Tibial nerve (tissue), 4 donors: ENCODE measurements at regions not wholly inside any gene's neighbourhood (a gene's known extent, or its start where the extent isn't known, plus 50 kb on each side); places are given as distances from the start of the nearest gene placed in this dataset.

Experiments used
- EP300 ChIP-seq, 2 donors: sonication (generic); formaldehyde crosslinking; IDR thresholded peaks; one replicate each; pipeline ENCODE4 v1.6.1; 2017; ENCODE audit warnings: antibody characterized with exemption in 2 of 2, mild to moderate bottlenecking in 1 of 2
- POLR2A ChIP-seq, 2 donors: fragments of 450-650 bp; IDR thresholded peaks; one replicate each; pipeline ENCODE4 v1.6.1; 2017; ENCODE audit warnings: antibody characterized with exemption in 2 of 2, mild to moderate bottlenecking in 2 of 2, moderate library complexity in 2 of 2
- TF ChIP-seq, protein P1 (sequence below), 5 experiments: fragments of 200-600 bp in 3 of 5; fragments of 450-650 bp in 2 of 5; sonication (generic) in 3 of 5; IDR thresholded peaks; one replicate each; pipeline ENCODE4 v1.5.1; 2016 to 2019; ENCODE audit warnings: antibody characterized with exemption in 5 of 5, mild to moderate bottlenecking in 3 of 5, moderate library complexity in 2 of 5

GRCh38 chr14:81632157-81632556 lies 98.5 kb upstream of the SEL1L start:
- TF ChIP-seq, protein P1, sequence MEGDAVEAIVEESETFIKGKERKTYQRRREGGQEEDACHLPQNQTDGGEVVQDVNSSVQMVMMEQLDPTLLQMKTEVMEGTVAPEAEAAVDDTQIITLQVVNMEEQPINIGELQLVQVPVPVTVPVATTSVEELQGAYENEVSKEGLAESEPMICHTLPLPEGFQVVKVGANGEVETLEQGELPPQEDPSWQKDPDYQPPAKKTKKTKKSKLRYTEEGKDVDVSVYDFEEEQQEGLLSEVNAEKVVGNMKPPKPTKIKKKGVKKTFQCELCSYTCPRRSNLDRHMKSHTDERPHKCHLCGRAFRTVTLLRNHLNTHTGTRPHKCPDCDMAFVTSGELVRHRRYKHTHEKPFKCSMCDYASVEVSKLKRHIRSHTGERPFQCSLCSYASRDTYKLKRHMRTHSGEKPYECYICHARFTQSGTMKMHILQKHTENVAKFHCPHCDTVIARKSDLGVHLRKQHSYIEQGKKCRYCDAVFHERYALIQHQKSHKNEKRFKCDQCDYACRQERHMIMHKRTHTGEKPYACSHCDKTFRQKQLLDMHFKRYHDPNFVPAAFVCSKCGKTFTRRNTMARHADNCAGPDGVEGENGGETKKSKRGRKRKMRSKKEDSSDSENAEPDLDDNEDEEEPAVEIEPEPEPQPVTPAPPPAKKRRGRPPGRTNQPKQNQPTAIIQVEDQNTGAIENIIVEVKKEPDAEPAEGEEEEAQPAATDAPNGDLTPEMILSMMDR (IDR thresholded peaks at IDR 0.05) = no peak
- TF ChIP-seq POLR2A (IDR thresholded peaks at IDR 0.05) (no peak), EP300 (IDR thresholded peaks at IDR 0.05) (no peak)
